H9 (cell line): ENCODE measurements at regions not wholly inside any gene's neighbourhood (a gene's known extent, or its start where the extent isn't known, plus 50 kb on each side); places are given as distances from the start of the nearest gene placed in this dataset.

Experiments
- DNase-seq: peaks from one replicate; pipeline ENCODE4 v3.0.0-alpha.2; 2017
- H2AFZ ChIP-seq: one replicate; pipeline ENCODE4 v1.6.1; 2013; ENCODE audit warnings: mild to moderate bottlenecking, low read length, control low read depth, moderate library complexity
- H2AK5ac ChIP-seq: 2 replicates; pipeline ENCODE4 v1.6.1; 2013; ENCODE audit warnings: low read length, control low read depth, mixed read lengths; ENCODE audit not compliant: insufficient read length
- H2BK120ac ChIP-seq: one replicate; pipeline ENCODE4 v1.6.1; 2013; ENCODE audit warnings: low read depth, mild to moderate bottlenecking, low read length, control low read depth, inconsistent platforms; ENCODE audit not compliant: poor library complexity, severe bottlenecking
- H2BK12ac ChIP-seq: 2 replicates; pipeline ENCODE4 v1.6.1; 2013; ENCODE audit warnings: low read length, control low read depth, mixed read lengths, low read depth; ENCODE audit not compliant: insufficient read length
- H2BK15ac ChIP-seq: 2 replicates; pipeline ENCODE4 v1.6.1; 2013; ENCODE audit warnings: low read depth, low read length, control low read depth
- H2BK20ac ChIP-seq: one replicate; pipeline ENCODE4 v1.6.1; 2013; ENCODE audit warnings: low read depth, mild to moderate bottlenecking, low read length, control low read depth, inconsistent platforms; ENCODE audit not compliant: poor library complexity, severe bottlenecking
- H2BK5ac ChIP-seq: 2 replicates; pipeline ENCODE4 v1.6.1; 2013; ENCODE audit warnings: low read length, control low read depth, mixed read lengths; ENCODE audit not compliant: insufficient read length
- H3K14ac ChIP-seq: 2 replicates; pipeline ENCODE4 v1.6.1; 2013; ENCODE audit warnings: low read length, control low read depth; ENCODE audit not compliant: insufficient read depth
- H3K18ac ChIP-seq: 2 replicates; pipeline ENCODE4 v1.6.1; 2013; ENCODE audit warnings: low read depth, mild to moderate bottlenecking, mixed read lengths, low read length, control low read depth; ENCODE audit not compliant: insufficient read length
- H3K23ac ChIP-seq: 2 replicates; pipeline ENCODE4 v1.6.1; 2013; ENCODE audit warnings: low read length, control low read depth, mixed read lengths, low read depth; ENCODE audit not compliant: insufficient read length
- H3K23me2 ChIP-seq: 2 replicates; pipeline ENCODE4 v1.6.1; 2013; ENCODE audit warnings: low read depth, mild to moderate bottlenecking, mixed read lengths, low read length, control low read depth; ENCODE audit not compliant: insufficient read length, poor library complexity, severe bottlenecking
- H3K27ac ChIP-seq: 2 replicates; pipeline ENCODE4 v1.5.1; 2013; ENCODE audit warnings: low read length, control low read depth, mixed read lengths, low read depth; ENCODE audit not compliant: insufficient read length
- H3K27me3 ChIP-seq: 2 replicates; pipeline ENCODE4 v1.6.1; 2013; ENCODE audit warnings: low read length, control low read depth, inconsistent platforms; ENCODE audit not compliant: insufficient read depth
- H3K4ac ChIP-seq: 2 replicates; pipeline ENCODE4 v1.6.1; 2013; ENCODE audit warnings: low read depth, mild to moderate bottlenecking, control low read depth, inconsistent platforms, low read length, moderate library complexity
- H3K4me1 ChIP-seq: 2 replicates; pipeline ENCODE4 v1.6.1; 2013; ENCODE audit warnings: low read length, control low read depth, inconsistent platforms; ENCODE audit not compliant: insufficient read depth
- H3K4me2 ChIP-seq: 2 replicates; pipeline ENCODE4 v1.6.1; 2013; ENCODE audit warnings: low read length, control low read depth, mixed read lengths; ENCODE audit not compliant: insufficient read length, insufficient read depth
- H3K56ac ChIP-seq: 2 replicates; pipeline ENCODE4 v1.6.1; 2013; ENCODE audit warnings: low read depth, mild to moderate bottlenecking, mixed read lengths, low read length, control low read depth; ENCODE audit not compliant: insufficient read length
- H3K79me1 ChIP-seq: 2 replicates; pipeline ENCODE4 v1.6.1; 2013; ENCODE audit warnings: low read depth, mild to moderate bottlenecking, moderate library complexity, low read length, control low read depth, inconsistent platforms; ENCODE audit not compliant: insufficient read depth, poor library complexity, severe bottlenecking
- H3K79me2 ChIP-seq: 2 replicates; pipeline ENCODE4 v1.6.1; 2013; ENCODE audit warnings: low read length, control low read depth, inconsistent platforms; ENCODE audit not compliant: insufficient read depth
- H3K9ac ChIP-seq: 2 replicates; pipeline ENCODE4 v1.6.1; 2013; ENCODE audit warnings: low read length, control low read depth, mixed read lengths; ENCODE audit not compliant: insufficient read length; ENCODE audit errors: extremely low read depth
- H3K9me3 ChIP-seq: one replicate; pipeline ENCODE4 v1.6.1; 2013; ENCODE audit warnings: low read depth, low read length, inconsistent platforms; ENCODE audit not compliant: control insufficient read depth
- H3T11ph ChIP-seq: one replicate; pipeline ENCODE4 v1.6.1; 2013; ENCODE audit warnings: mild to moderate bottlenecking, low read length, control low read depth, inconsistent platforms
- H4K20me1 ChIP-seq: one replicate; pipeline ENCODE4 v1.6.1; 2013; ENCODE audit not compliant: control insufficient read depth, insufficient read length, insufficient read depth
- H4K5ac ChIP-seq: 2 replicates; pipeline ENCODE4 v1.6.1; 2013; ENCODE audit warnings: low read depth, mild to moderate bottlenecking, mixed read lengths, low read length, control low read depth; ENCODE audit not compliant: insufficient read length
- H4K8ac ChIP-seq: replicated peaks from 2 replicates; pipeline ENCODE4 v1.6.1; 2013; ENCODE audit warnings: low read length, control low read depth, mixed read lengths, low read depth; ENCODE audit not compliant: insufficient read length
- H4K91ac ChIP-seq: 2 replicates; pipeline ENCODE4 v1.6.1; 2013; ENCODE audit warnings: low read depth, mild to moderate bottlenecking, moderate library complexity, mixed read lengths, low read length, control low read depth; ENCODE audit not compliant: insufficient read length
- H3K27ac Mint-ChIP-seq, 3 experiments: 2 replicates in 2 of 3; 3 replicates in 1 of 3; pipeline ENCODE4 v1.8.0; 2020 to 2021; ENCODE audit warnings: mixed read lengths in 3 of 3, mild to moderate bottlenecking in 1 of 3, moderate library complexity in 1 of 3
- H3K27me3 Mint-ChIP-seq: 2 replicates; pipeline ENCODE4 v1.8.0; 2021; ENCODE audit warnings: low read depth, mild to moderate bottlenecking, moderate library complexity, mixed read lengths
- H3K36me3 Mint-ChIP-seq, 3 experiments: 2 replicates in 2 of 3; 3 replicates in 1 of 3; pipeline ENCODE4 v1.8.0; 2020 to 2021; ENCODE audit warnings: low read depth in 3 of 3, mixed read lengths in 3 of 3; ENCODE audit not compliant: insufficient read depth in 1 of 3
- H3K4me1 Mint-ChIP-seq, 2 experiments: 2 replicates each; pipeline ENCODE4 v1.8.0; 2020; ENCODE audit warnings: mixed read lengths in 2 of 2
- H3K4me3 Mint-ChIP-seq, 2 experiments: 2 replicates in 1 of 2; 3 replicates in 1 of 2; pipeline ENCODE4 v1.8.0; 2020 to 2021; ENCODE audit warnings: mild to moderate bottlenecking in 2 of 2, mixed read lengths in 2 of 2, moderate library complexity in 1 of 2
- H3K9me3 Mint-ChIP-seq, 2 experiments: 2 replicates in 1 of 2; 3 replicates in 1 of 2; pipeline ENCODE4 v1.8.0; 2020; ENCODE audit warnings: mild to moderate bottlenecking in 2 of 2, mixed read lengths in 2 of 2, moderate library complexity in 1 of 2
- WGBS: extraction: QIAGEN DNeasy Blood & Tissue Kit; methylation state at CpG from one replicate; pipeline ENCODE4 v1.1.7; 2013; ENCODE audit warnings: missing lambda C conversion rate, low lambda C conversion rate, mixed read lengths; ENCODE audit not compliant: insufficient read length; ENCODE audit errors: extremely low coverage; 5-methylcytosine and 5-hydroxymethylcytosine counted together
- TF ChIP-seq, protein P1 (sequence below): fragments of 200-600 bp; sonication (generic); conservative IDR thresholded peaks from 3 replicates; pipeline ENCODE4 v1.8.0; 2021; ENCODE audit warnings: antibody characterized with exemption, mild to moderate bottlenecking

DNA sequence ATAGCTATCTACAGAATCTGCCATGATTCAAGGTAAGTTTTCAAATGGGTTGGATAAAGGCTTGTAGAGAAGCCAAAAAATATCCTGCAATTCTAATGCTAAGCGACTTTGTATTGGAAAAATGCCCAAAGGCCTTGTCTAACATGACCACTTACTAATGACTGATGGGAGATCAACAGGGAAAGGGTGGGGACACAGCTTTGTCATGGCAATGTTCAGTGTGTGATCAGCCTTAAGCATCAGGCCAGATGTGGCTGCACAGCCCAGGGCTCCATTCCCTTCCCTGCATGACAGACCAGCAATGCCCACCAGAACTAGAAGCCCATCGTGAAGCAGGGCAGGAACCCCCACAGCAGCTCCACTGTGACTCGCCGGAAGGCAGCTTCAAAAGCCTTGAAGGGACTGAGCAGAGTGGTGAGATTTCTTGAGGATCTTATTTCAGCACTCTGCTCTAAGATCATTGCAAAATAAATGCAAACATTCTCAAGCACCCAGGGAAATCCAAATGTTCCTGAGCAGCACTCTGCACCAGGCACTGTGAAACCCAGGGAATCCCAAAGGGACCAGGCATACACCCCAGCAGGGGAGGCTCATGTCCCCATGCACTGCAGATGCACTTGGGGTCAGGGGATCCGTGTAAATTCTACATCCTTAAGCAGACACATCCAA is 517.9 kb upstream of the SMIM21 start:
- Histone ChIP-seq H3K4me1 (no peaks in the 10 kb centered on the region), H2BK20ac (no peak overlapping the region), H2BK12ac (no peak overlapping the region), H3K18ac (no peak overlapping the region), H3K14ac (no peak overlapping the region), H2BK15ac (no peak overlapping the region), H2BK120ac (no peak overlapping the region), H3K4ac (no peak overlapping the region), H3K23ac (no peak overlapping the region), H2AFZ (no peak overlapping the region), H4K20me1 (no peaks in the 10 kb centered on the region), H4K91ac (no peak overlapping the region), H3K4me2 (no peak overlapping the region), H4K8ac (no peak overlapping the region), H3K23me2 (no peaks in the 10 kb centered on the region), H3K79me1 (no peaks in the 10 kb centered on the region), H2BK5ac (no peak overlapping the region), H3K9me3 (no peaks in the 10 kb centered on the region), H3K56ac (no peak overlapping the region), H2AK5ac (no peak overlapping the region), H3K79me2 (no peaks in the 10 kb centered on the region), H4K5ac (no peak overlapping the region), H3K9ac (no peak overlapping the region), H3T11ph (no peak overlapping the region), H3K27ac (no peak overlapping the region), H3K27me3 (no peaks in the 10 kb centered on the region)
- DNase-seq, result no peak
- Mint-ChIP-seq H3K4me1 (peaks cover 7 to 13% of the 10 kb centered on the region in 2 experiments; a peak in 3 of 4 replicates), H3K27ac (no peak overlapping the region), H3K36me3 (peaks cover 9 to 37% (median 15%) of the 10 kb centered on the region in 3 experiments), H3K9me3 (peaks cover 25 to 32% of the 10 kb centered on the region in 2 experiments), H3K27me3 (no peaks in the 10 kb centered on the region), H3K4me3 (no peak overlapping the region)
- WGBS, result no CpG with 5 or more reads among the region's 5 CpGs
- TF ChIP-seq, protein P1, sequence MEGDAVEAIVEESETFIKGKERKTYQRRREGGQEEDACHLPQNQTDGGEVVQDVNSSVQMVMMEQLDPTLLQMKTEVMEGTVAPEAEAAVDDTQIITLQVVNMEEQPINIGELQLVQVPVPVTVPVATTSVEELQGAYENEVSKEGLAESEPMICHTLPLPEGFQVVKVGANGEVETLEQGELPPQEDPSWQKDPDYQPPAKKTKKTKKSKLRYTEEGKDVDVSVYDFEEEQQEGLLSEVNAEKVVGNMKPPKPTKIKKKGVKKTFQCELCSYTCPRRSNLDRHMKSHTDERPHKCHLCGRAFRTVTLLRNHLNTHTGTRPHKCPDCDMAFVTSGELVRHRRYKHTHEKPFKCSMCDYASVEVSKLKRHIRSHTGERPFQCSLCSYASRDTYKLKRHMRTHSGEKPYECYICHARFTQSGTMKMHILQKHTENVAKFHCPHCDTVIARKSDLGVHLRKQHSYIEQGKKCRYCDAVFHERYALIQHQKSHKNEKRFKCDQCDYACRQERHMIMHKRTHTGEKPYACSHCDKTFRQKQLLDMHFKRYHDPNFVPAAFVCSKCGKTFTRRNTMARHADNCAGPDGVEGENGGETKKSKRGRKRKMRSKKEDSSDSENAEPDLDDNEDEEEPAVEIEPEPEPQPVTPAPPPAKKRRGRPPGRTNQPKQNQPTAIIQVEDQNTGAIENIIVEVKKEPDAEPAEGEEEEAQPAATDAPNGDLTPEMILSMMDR, result no peak
